ENCODE measurements at regions not wholly inside any gene's neighbourhood (a gene's known extent, or its start where the extent isn't known, plus 50 kb on each side); places are given as distances from the start of the nearest gene placed in this dataset.

DNA sequence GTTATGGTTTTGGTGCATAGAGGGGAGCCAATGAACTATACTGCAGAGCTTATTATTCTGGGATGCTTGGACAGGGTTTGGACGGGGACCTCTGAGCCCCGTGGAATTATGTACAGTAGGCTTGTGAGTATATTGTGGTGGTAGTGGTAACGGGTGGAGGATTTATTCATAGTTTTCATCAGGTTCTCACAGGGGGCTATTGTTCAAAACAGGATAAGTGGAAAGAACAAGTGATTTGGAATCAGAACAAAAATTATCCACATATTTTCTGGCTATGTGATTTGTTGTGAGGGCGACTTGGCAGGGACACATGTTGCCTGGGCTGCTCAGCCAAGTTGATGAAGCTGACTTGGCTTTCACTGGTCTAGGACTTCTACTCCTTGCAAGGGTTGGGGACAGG, 64.6 kb upstream of the ELOVL5 start:
- DNase-seq (ENCODE audit: low read depth) = no peak
- Histone ChIP-seq H3K4me3 (ENCODE audit: low read depth, low read length) (no peak overlapping the region), H3K27me3 (ENCODE audit: control insufficient read depth, insufficient read depth, low read length) (no peaks in the 10 kb centered on the region), H3K36me3 (ENCODE audit: control insufficient read depth, insufficient read depth, low read length) (no peaks in the 10 kb centered on the region)
- TF ChIP-seq, protein P1, sequence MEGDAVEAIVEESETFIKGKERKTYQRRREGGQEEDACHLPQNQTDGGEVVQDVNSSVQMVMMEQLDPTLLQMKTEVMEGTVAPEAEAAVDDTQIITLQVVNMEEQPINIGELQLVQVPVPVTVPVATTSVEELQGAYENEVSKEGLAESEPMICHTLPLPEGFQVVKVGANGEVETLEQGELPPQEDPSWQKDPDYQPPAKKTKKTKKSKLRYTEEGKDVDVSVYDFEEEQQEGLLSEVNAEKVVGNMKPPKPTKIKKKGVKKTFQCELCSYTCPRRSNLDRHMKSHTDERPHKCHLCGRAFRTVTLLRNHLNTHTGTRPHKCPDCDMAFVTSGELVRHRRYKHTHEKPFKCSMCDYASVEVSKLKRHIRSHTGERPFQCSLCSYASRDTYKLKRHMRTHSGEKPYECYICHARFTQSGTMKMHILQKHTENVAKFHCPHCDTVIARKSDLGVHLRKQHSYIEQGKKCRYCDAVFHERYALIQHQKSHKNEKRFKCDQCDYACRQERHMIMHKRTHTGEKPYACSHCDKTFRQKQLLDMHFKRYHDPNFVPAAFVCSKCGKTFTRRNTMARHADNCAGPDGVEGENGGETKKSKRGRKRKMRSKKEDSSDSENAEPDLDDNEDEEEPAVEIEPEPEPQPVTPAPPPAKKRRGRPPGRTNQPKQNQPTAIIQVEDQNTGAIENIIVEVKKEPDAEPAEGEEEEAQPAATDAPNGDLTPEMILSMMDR (IDR thresholded peaks at IDR 0.05; ENCODE audit: insufficient read depth, low read length, severe bottlenecking) = no peak
- no peak for FAIRE-seq

- TF ChIP-seq, protein P1 (IDR thresholded peaks at IDR 0.05; ENCODE audit: insufficient read depth, low read length, severe bottlenecking) = no peak
- no peak for DNase-seq (ENCODE audit: low read depth)
- Histone ChIP-seq H3K27me3 (ENCODE audit: control insufficient read depth, insufficient read depth, low read length) (no peaks in the 10 kb centered on the region), H3K36me3 (ENCODE audit: control insufficient read depth, insufficient read depth, low read length) (no peaks in the 10 kb centered on the region), H3K4me3 (ENCODE audit: low read depth, low read length) (no peak overlapping the region)
- no peak for FAIRE-seq
These were observed 64.0 kb upstream of the ELOVL5 start for GRCh38 chr6:53412751-53413150.

- FAIRE-seq = no peak
- TF ChIP-seq, protein P1 (IDR thresholded peaks at IDR 0.05; ENCODE audit: insufficient read depth, low read length, severe bottlenecking) = no peak
These were observed 63.4 kb upstream of the ELOVL5 start for GRCh38 chr6:53412021-53412715.

GRCh38 chr6:53411451-53411850, 62.7 kb upstream of the ELOVL5 start:
- Histone ChIP-seq H3K27me3 (ENCODE audit: control insufficient read depth, insufficient read depth, low read length) (no peaks in the 10 kb centered on the region), H3K36me3 (ENCODE audit: control insufficient read depth, insufficient read depth, low read length) (no peaks in the 10 kb centered on the region), H3K4me3 (ENCODE audit: low read depth, low read length) (no peak overlapping the region)
- peak; percentile 35 for DNase-seq (ENCODE audit: low read depth)
- TF ChIP-seq, protein P1 (IDR thresholded peaks at IDR 0.05; ENCODE audit: insufficient read depth, low read length, severe bottlenecking) = no peak
- FAIRE-seq = no peak

More at GRCh38 chr6:53412021-53412715, 63.4 kb upstream of the ELOVL5 start:
- no peak for DNase-seq (ENCODE audit: low read depth)
- no peak overlapping the region for H3K4me3 ChIP-seq (ENCODE audit: low read depth, low read length)
- no peaks in the 10 kb centered on the region for H3K36me3 ChIP-seq (ENCODE audit: control insufficient read depth, insufficient read depth, low read length)
- H3K27me3 ChIP-seq (ENCODE audit: control insufficient read depth, insufficient read depth, low read length) = no peaks in the 10 kb centered on the region

DNA sequence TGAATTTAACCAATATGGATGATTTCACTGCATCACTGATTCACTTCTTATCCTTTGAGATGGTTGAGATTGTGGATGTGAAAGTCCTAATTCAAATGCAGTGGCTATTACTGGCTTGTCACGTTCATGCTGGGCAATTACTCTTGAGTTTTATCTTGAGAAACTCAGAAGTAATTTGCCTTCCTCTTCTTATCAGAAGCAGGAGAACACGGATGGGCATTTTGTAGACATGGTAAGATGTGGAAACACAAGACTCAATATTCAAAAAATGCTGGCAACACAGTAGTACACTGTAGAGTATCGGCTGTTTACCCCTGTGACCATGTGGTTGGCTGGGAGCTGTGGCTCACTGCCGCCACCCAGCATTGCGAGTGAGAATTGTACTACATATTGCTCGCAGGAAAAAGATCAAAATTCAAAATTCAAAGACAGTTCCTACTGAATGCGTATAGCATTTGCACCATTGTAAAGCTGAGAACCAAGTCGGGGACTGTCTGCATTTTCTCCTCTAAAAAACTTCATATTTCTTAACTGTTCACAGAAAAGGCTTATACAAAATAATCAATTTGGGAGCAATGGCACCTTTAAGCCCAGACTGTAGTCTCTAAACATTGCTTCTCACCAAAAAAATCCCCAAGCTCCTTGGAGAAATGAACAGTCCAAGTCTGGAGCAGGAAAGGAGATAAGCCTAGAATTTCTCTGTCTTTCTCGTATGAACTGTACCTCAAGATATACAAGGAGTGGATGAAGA, 61.9 kb upstream of the ELOVL5 start:
- Histone ChIP-seq H3K27me3 (ENCODE audit: control insufficient read depth, insufficient read depth, low read length) (no peaks in the 10 kb centered on the region), H3K36me3 (ENCODE audit: control insufficient read depth, insufficient read depth, low read length) (no peaks in the 10 kb centered on the region), H3K4me3 (ENCODE audit: low read depth, low read length) (no peak overlapping the region)
- TF ChIP-seq, protein P1 (IDR thresholded peaks at IDR 0.05; ENCODE audit: insufficient read depth, low read length, severe bottlenecking) = peak; percentile 69
- DNase-seq (ENCODE audit: low read depth) (peak; percentile 38), FAIRE-seq (no peak)

All from bronchial epithelial cell (primary cell).